Breast epithelium (tissue), 4 donors: ENCODE measurements at regions not wholly inside any gene's neighbourhood (a gene's known extent, or its start where the extent isn't known, plus 50 kb on each side); places are given as distances from the start of the nearest gene placed in this dataset.

ENCODE experiments used
- DNase-seq, 2 donors: peaks; one replicate each; pipeline ENCODE4 v3.0.0-alpha.2; 2019; ENCODE audit warnings: low spot score in 2 of 2
- H3K27ac ChIP-seq, 2 donors: fragments of 200-600 bp; sonication (generic) in 1 of 2; one replicate each; pipeline ENCODE4 v1.5.1; 2016 to 2019; ENCODE audit warnings: mild to moderate bottlenecking in 1 of 2
- H3K27me3 ChIP-seq, 2 donors: fragments of 200-600 bp; sonication (generic) in 1 of 2; one replicate each; pipeline versions ENCODE4 v1.5.1 to v1.6.0; 2017 to 2019; ENCODE audit warnings: control low read depth in 1 of 2, mild to moderate bottlenecking in 1 of 2
- H3K36me3 ChIP-seq: fragments of 200-600 bp; one replicate; pipeline ENCODE4 v1.5.1; 2019
- H3K4me1 ChIP-seq, 2 donors: fragments of 200-600 bp; sonication (generic); one replicate each; pipeline ENCODE4 v1.5.1; 2016 to 2019; ENCODE audit warnings: control low read depth in 1 of 2
- H3K4me3 ChIP-seq, 3 donors: fragments of 200-600 bp; sonication (generic); 1 replicate in 2 of 3; 2 replicates in 1 of 3; pipeline ENCODE4 v1.5.1; 2016 to 2019; ENCODE audit warnings: mild to moderate bottlenecking in 3 of 3, moderate library complexity in 2 of 3
- H3K9me3 ChIP-seq, 2 donors: fragments of 200-600 bp; sonication (generic) in 1 of 2; one replicate each; pipeline ENCODE4 v1.5.1; 2016 to 2019; ENCODE audit warnings: control low read depth in 1 of 2
- POLR2A ChIP-seq: fragments of 450-650 bp; IDR thresholded peaks from one replicate; pipeline ENCODE4 v1.6.1; 2016; ENCODE audit warnings: antibody characterized with exemption, mild to moderate bottlenecking, moderate library complexity
- POLR2AphosphoS5 ChIP-seq, 3 donors: sonication (generic); formaldehyde crosslinking; IDR thresholded peaks; one replicate each; pipeline ENCODE4 v1.6.1; 2017; ENCODE audit warnings: antibody characterized with exemption in 3 of 3
- intact Hi-C: fragments of 100-400 bp; cut with DNase I; formaldehyde crosslinking; loops from one replicate; pipeline ENCODE4 v1.15.1; 2023; ENCODE audit warnings: low total_unique reads
- TF ChIP-seq, protein P1 (sequence below), 3 donors: fragments of 450-650 bp; IDR thresholded peaks; one replicate each; pipeline ENCODE4 v1.5.1; 2016 to 2017; ENCODE audit warnings: antibody characterized with exemption in 3 of 3, mild to moderate bottlenecking in 3 of 3, moderate library complexity in 3 of 3

DNA sequence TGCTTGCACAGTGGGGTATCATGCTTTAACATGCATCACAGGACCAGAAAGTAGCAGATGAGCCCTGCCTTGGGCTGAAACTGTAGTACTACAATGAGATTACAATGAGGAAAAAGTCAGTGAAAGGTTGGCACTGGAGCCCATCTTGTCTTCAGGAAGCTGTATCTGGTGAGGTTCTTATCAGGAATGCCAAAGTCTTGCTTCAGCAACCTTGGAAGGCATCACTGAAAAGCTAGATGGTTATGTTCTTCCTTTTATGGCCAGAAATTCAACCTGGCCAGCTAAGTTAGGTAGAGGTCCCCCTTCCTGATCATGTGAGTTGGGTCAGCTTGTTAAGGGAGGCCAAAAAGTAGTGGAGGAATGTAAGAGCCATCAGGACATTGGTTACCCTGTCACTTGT lies 254.0 kb upstream of the FAT3 start:
- Histone ChIP-seq H3K27ac (no peak overlapping the region), H3K4me1 (no peaks in the 10 kb centered on the region), H3K27me3 (no peaks in the 10 kb centered on the region), H3K9me3 (no peaks in the 10 kb centered on the region), H3K36me3 (no peaks in the 10 kb centered on the region), H3K4me3 (no peak overlapping the region)
- intact Hi-C loops, result no loop called here
- no peak for DNase-seq
- TF ChIP-seq, protein P1, sequence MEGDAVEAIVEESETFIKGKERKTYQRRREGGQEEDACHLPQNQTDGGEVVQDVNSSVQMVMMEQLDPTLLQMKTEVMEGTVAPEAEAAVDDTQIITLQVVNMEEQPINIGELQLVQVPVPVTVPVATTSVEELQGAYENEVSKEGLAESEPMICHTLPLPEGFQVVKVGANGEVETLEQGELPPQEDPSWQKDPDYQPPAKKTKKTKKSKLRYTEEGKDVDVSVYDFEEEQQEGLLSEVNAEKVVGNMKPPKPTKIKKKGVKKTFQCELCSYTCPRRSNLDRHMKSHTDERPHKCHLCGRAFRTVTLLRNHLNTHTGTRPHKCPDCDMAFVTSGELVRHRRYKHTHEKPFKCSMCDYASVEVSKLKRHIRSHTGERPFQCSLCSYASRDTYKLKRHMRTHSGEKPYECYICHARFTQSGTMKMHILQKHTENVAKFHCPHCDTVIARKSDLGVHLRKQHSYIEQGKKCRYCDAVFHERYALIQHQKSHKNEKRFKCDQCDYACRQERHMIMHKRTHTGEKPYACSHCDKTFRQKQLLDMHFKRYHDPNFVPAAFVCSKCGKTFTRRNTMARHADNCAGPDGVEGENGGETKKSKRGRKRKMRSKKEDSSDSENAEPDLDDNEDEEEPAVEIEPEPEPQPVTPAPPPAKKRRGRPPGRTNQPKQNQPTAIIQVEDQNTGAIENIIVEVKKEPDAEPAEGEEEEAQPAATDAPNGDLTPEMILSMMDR (IDR thresholded peaks at IDR 0.05), result no peak
- TF ChIP-seq POLR2A, result no peak
- TF ChIP-seq POLR2AphosphoS5 (IDR thresholded peaks at IDR 0.05), result no peak

DNA sequence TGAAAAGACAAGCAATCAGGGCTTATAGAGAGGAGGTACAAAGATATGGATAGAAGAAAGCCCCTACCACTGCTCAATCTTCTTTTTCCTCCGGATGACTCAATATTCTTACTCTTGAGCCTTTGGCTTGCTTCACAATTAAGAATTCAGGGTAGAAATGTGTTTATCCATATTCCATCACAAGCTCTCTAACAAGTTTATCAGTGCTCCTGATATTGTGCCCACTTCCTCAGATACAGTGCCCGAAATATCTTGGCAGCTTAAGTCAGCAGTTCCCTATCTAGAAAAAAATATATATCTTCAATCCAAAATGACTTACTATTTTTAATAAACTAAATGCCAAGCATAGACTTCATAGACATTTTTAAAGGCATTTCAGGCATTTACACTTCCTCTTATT lies 255.1 kb upstream of the FAT3 start:
- intact Hi-C loops, result no loop called here
- Histone ChIP-seq H3K36me3 (no peaks in the 10 kb centered on the region), H3K9me3 (no peaks in the 10 kb centered on the region), H3K27ac (no peak overlapping the region), H3K4me3 (no peak overlapping the region), H3K27me3 (no peaks in the 10 kb centered on the region), H3K4me1 (no peaks in the 10 kb centered on the region)
- TF ChIP-seq, protein P1 (IDR thresholded peaks at IDR 0.05), result no peak
- TF ChIP-seq POLR2A, result no peak
- TF ChIP-seq POLR2AphosphoS5 (IDR thresholded peaks at IDR 0.05), result no peak
- DNase-seq, result no peak

DNA sequence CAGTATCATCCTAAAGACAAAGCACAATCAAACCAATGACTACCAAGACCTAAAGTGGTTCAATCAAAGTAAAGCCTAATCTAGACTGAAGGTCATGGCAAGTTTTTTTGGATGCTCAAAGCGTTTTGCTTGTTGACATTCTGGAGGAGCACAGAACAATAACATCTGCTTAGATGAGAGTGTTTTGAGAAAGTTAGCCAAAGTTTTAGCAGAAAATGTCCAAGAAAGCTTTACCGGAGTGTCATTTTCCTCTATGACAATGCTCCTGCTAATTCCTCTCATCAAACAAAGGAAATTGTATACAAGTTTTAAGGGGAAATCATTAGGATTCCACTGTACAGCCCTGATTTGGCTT lies 256.9 kb upstream of the FAT3 start:
- Histone ChIP-seq H3K36me3 (no peaks in the 10 kb centered on the region), H3K4me1 (no peaks in the 10 kb centered on the region), H3K9me3 (no peaks in the 10 kb centered on the region), H3K4me3 (no peak overlapping the region), H3K27me3 (no peaks in the 10 kb centered on the region), H3K27ac (no peak overlapping the region)
- TF ChIP-seq POLR2A, result no peak
- TF ChIP-seq POLR2AphosphoS5 (IDR thresholded peaks at IDR 0.05), result no peak
- TF ChIP-seq, protein P1 (IDR thresholded peaks at IDR 0.05), result no peak
- no peak for DNase-seq
- intact Hi-C loops, result no loop called here

DNA sequence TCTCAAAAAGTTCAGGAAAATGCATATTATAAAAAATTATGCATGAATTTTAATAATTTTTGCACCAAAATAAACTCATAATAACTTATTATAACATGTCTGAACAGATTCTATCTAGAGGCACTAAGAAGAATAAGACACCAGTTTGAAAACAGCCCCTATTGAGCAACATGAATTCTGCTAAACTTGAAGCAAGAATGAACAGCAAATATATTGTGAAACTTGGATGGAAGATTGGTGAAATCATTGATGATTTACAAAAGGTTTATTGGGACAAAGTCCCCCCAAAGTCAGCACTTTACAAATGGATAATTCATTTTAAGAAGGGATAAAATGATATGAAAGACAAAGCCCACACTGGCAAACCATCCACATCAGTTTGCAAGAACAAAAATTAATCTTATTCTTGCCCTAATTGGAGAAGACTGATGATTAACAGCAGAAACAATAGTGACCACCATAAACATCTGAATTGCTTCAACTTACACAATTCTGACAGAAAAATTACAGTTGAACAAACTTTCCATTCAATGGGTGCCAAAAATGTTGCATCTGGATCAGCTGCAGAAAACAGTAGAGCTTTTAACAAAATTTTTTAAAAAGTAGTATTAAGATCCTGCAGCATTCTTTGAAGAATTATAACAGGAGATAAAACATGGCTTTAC lies 257.5 kb upstream of the FAT3 start:
- TF ChIP-seq, protein P1 (IDR thresholded peaks at IDR 0.05), result no peak
- TF ChIP-seq POLR2A (no peak), POLR2AphosphoS5 (IDR thresholded peaks at IDR 0.05) (no peak)
- no peak overlapping the region for H3K4me3 ChIP-seq
- H3K27ac ChIP-seq, result no peak overlapping the region
- peaks cover 0 to under 1% of the 10 kb centered on the region in 2 donors for H3K9me3 ChIP-seq
- intact Hi-C loops, result no loop called here
- no peak for DNase-seq
- H3K27me3 ChIP-seq, result no peaks in the 10 kb centered on the region
- H3K36me3 ChIP-seq, result no peaks in the 10 kb centered on the region
- no peaks in the 10 kb centered on the region for H3K4me1 ChIP-seq

DNA sequence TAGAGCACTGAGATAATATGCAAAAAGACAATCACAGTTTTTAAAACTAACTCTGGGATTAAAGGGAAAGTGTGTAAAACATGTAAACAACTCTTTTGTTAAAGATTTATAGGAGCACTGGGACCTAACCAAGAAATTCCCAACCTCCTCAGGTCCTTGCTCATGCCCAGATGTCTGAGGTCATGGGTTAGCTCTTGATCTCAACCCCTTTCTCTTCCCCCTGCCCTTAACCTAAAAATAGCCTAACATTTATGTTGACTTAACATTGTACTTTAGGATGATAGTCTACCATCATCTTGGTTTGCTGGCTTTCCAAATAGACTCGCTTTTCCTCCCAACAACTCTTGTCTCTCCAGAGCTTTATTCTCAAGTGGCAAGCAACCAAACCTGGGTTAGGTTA lies 258.2 kb upstream of the FAT3 start:
- DNase-seq, result no peak
- Histone ChIP-seq H3K4me3 (no peak overlapping the region), H3K27me3 (no peaks in the 10 kb centered on the region), H3K27ac (no peak overlapping the region), H3K9me3 (peaks cover 0 to 9% of the 10 kb centered on the region in 2 donors), H3K36me3 (no peaks in the 10 kb centered on the region), H3K4me1 (no peaks in the 10 kb centered on the region)
- TF ChIP-seq POLR2A (no peak), POLR2AphosphoS5 (IDR thresholded peaks at IDR 0.05) (no peak)
- intact Hi-C loops, result no loop called here

DNA sequence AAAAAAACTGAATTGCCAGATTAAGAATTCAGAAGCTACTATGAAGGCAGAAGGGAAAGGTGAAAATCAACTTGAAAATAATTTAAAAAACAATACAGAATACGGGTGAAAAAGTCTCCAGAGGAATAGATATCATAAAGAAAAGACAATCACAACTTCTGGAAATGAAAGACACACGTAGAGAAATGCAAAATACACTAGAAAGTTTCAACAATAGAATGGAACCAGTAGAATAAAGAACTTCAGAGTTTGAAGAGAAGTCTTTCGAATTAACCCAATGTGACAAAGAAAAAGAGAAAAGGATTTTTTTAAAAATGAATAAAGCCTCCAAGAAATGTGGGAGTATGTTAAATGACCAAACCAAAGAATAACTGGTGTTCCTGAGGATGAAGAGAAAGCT lies 263.8 kb upstream of the FAT3 start:
- no peaks in the 10 kb centered on the region for H3K36me3 ChIP-seq
- no peak for DNase-seq
- TF ChIP-seq POLR2A (no peak), POLR2AphosphoS5 (IDR thresholded peaks at IDR 0.05) (no peak)
- TF ChIP-seq, protein P1 (IDR thresholded peaks at IDR 0.05), result no peak
- no peaks in the 10 kb centered on the region for H3K4me1 ChIP-seq
- H3K9me3 ChIP-seq, result peaks cover 11 to 41% of the 10 kb centered on the region in 2 donors
- H3K27me3 ChIP-seq, result no peaks in the 10 kb centered on the region
- no peak overlapping the region for H3K27ac ChIP-seq
- H3K4me3 ChIP-seq, result no peak overlapping the region
- intact Hi-C loops, result no loop called here
